H1 (cell line): ENCODE measurements at regions not wholly inside any gene's neighbourhood (a gene's known extent, or its start where the extent isn't known, plus 50 kb on each side); places are given as distances from the start of the nearest gene placed in this dataset.

Experiments
- CTCF ChIA-PET: fragments of 300-600 bp; sonication (Branson Sonifier 250); formaldehyde crosslinking; loops from one replicate; lab custom pipeline; 2021; ENCODE audit not compliant: partially characterized antibody; lab: Charles Lee
- POLR2A ChIA-PET: fragments of 300-600 bp; sonication (Branson Sonifier 250); formaldehyde crosslinking; loops from one replicate; lab custom pipeline; 2021; ENCODE audit warnings: inconsistent platforms; ENCODE audit not compliant: partially characterized antibody; lab: Charles Lee
- DNase-seq, 2 experiments: peaks; one replicate each; pipeline versions ENCODE4 v3.0.0 to v3.0.0-alpha.2; 2010 to 2022; ENCODE audit warnings: low spot score in 2 of 2, low read depth in 1 of 2, mixed read lengths in 1 of 2
- FAIRE-seq: peaks from 2 replicates; lab custom pipeline; 2011; peaks lifted over from hg19 to GRCh38; lab: Jason Lieb, UNC
- H2AFZ ChIP-seq: 2 replicates; pipeline ENCODE4 v1.8.1; 2012; ENCODE audit warnings: low read length, inconsistent platforms
- H2AK5ac ChIP-seq: 2 replicates; pipeline ENCODE4 v1.6.1; 2013; ENCODE audit warnings: low read depth, low read length
- H2BK120ac ChIP-seq: replicated peaks from 2 replicates; pipeline ENCODE3; 2013; ENCODE audit warnings: low read depth, low read length, inconsistent platforms
- H2BK12ac ChIP-seq: 2 replicates; pipeline ENCODE4 v1.6.1; 2013; ENCODE audit warnings: low read depth, low read length
- H2BK15ac ChIP-seq: 2 replicates; pipeline ENCODE4 v1.6.1; 2013; ENCODE audit warnings: low read length
- H2BK20ac ChIP-seq: 2 replicates; pipeline ENCODE4 v1.6.1; 2013; ENCODE audit warnings: low read length
- H2BK5ac ChIP-seq: 2 replicates; pipeline ENCODE4 v1.6.1; 2013; ENCODE audit warnings: low read depth, low read length
- H3K14ac ChIP-seq: 2 replicates; pipeline ENCODE4 v1.6.1; 2013; ENCODE audit warnings: inconsistent platforms; ENCODE audit not compliant: insufficient read length
- H3K18ac ChIP-seq: 2 replicates; pipeline ENCODE4 v1.6.1; 2013; ENCODE audit warnings: low read length; ENCODE audit errors: extremely low read depth
- H3K23ac ChIP-seq: 2 replicates; pipeline ENCODE4 v1.6.1; 2013; ENCODE audit warnings: inconsistent platforms; ENCODE audit not compliant: insufficient read length
- H3K23me2 ChIP-seq: 2 replicates; pipeline ENCODE4 v1.6.1; 2013; ENCODE audit warnings: low read depth, low read length
- H3K27ac ChIP-seq: 2 replicates; pipeline ENCODE4 v1.6.1; 2011; ENCODE audit warnings: low read depth, low read length, inconsistent platforms
- H3K27me3 ChIP-seq, 4 experiments: replicated peaks in 1 of 4; 1 replicate in 1 of 4; 2 replicates in 3 of 4; pipeline versions ENCODE4 v1.6.1 to v1.8.1; 2011 to 2013; ENCODE audit warnings: low read length in 3 of 4, mild to moderate bottlenecking in 3 of 4, inconsistent platforms in 2 of 4, mixed read lengths in 2 of 4, moderate library complexity in 1 of 4; ENCODE audit not compliant: control insufficient read depth in 3 of 4, insufficient read depth in 3 of 4; ENCODE audit errors: extremely low read depth in 1 of 4
- H3K36me3 ChIP-seq, 4 experiments: 2 replicates each; pipeline versions ENCODE4 v1.6.1 to v1.8.1; 2011 to 2013; ENCODE audit warnings: mild to moderate bottlenecking in 4 of 4, low read length in 3 of 4, moderate library complexity in 2 of 4, control low read depth in 1 of 4, inconsistent platforms in 1 of 4; ENCODE audit not compliant: insufficient read depth in 4 of 4, control insufficient read depth in 2 of 4
- H3K4ac ChIP-seq: replicated peaks from 2 replicates; pipeline ENCODE3; 2013; ENCODE audit warnings: low read length, low read depth, mixed read lengths, inconsistent platforms; ENCODE audit not compliant: insufficient read length
- H3K4me1 ChIP-seq, 4 experiments: replicated peaks in 1 of 4; 1 replicate in 1 of 4; 2 replicates in 3 of 4; pipeline versions ENCODE4 v1.6.1 to v1.8.1; 2011 to 2013; ENCODE audit warnings: low read length in 3 of 4, inconsistent platforms in 2 of 4, mixed read lengths in 1 of 4; ENCODE audit not compliant: insufficient read depth in 4 of 4, control insufficient read depth in 3 of 4
- H3K4me2 ChIP-seq, 2 experiments: 2 replicates each; pipeline versions ENCODE4 v1.6.1 to v1.8.1; 2011 to 2013; ENCODE audit warnings: low read depth in 2 of 2, low read length in 2 of 2, control low read depth in 1 of 2, inconsistent platforms in 1 of 2, mild to moderate bottlenecking in 1 of 2; ENCODE audit not compliant: insufficient read depth in 1 of 2
- H3K4me3 ChIP-seq, 4 experiments: fragments of 200-600, 300-600 bp in 1 of 4; sonication (generic), shearing (Covaris generic), sonication (Bioruptor Twin) in 1 of 4; 2 replicates each; pipeline versions ENCODE4 v1.5.1 to v1.8.1; 2011 to 2016; ENCODE audit warnings: low read length in 4 of 4, low read depth in 3 of 4, control low read depth in 2 of 4, inconsistent platforms in 2 of 4, mild to moderate bottlenecking in 2 of 4, mixed read lengths in 1 of 4, moderate library complexity in 1 of 4; ENCODE audit not compliant: insufficient read depth in 2 of 4; ENCODE audit errors: extremely low read depth in 1 of 4
- H3K56ac ChIP-seq: replicated peaks from 2 replicates; pipeline ENCODE3; 2013; ENCODE audit warnings: low read depth, mild to moderate bottlenecking, mixed read lengths, low read length, inconsistent platforms; ENCODE audit not compliant: insufficient read length
- H3K79me1 ChIP-seq: 2 replicates; pipeline ENCODE4 v1.6.1; 2013; ENCODE audit warnings: low read depth, low read length, control low read depth
- H3K79me2 ChIP-seq, 2 experiments: 2 replicates each; pipeline versions ENCODE4 v1.6.1 to v1.8.1; 2012 to 2013; ENCODE audit warnings: low read length in 2 of 2, mild to moderate bottlenecking in 2 of 2, inconsistent platforms in 1 of 2; ENCODE audit not compliant: insufficient read depth in 2 of 2, control insufficient read depth in 1 of 2
- H3K9ac ChIP-seq, 4 experiments: replicated peaks in 1 of 4; 1 replicate in 1 of 4; 2 replicates in 3 of 4; pipeline versions ENCODE4 v1.6.1 to v1.8.1; 2011 to 2013; ENCODE audit warnings: low read depth in 3 of 4, low read length in 3 of 4, control low read depth in 2 of 4, mild to moderate bottlenecking in 2 of 4, moderate library complexity in 2 of 4, inconsistent platforms in 1 of 4; ENCODE audit errors: extremely low read depth in 1 of 4
- H3K9me3 ChIP-seq, 2 experiments: 2 replicates each; pipeline versions ENCODE4 v1.6.1 to v1.8.1; 2012 to 2013; ENCODE audit warnings: mild to moderate bottlenecking in 2 of 2, moderate library complexity in 2 of 2, control low read depth in 1 of 2, inconsistent platforms in 1 of 2, low read depth in 1 of 2, low read length in 1 of 2, mixed read lengths in 1 of 2; ENCODE audit not compliant: insufficient read depth in 2 of 2
- H4K20me1 ChIP-seq, 2 experiments: replicated peaks in 1 of 2; 2 replicates each; pipeline versions ENCODE3 to v1.8.1; 2011 to 2013; ENCODE audit warnings: inconsistent platforms in 2 of 2, low read length in 2 of 2, mild to moderate bottlenecking in 1 of 2; ENCODE audit not compliant: insufficient read depth in 2 of 2, control insufficient read depth in 1 of 2
- H4K5ac ChIP-seq: 2 replicates; pipeline ENCODE4 v1.6.1; 2013; ENCODE audit warnings: low read length, low read depth, mixed read lengths, inconsistent platforms; ENCODE audit not compliant: insufficient read length
- H4K8ac ChIP-seq: 2 replicates; pipeline ENCODE4 v1.8.0; 2013; ENCODE audit warnings: mild to moderate bottlenecking, moderate library complexity, low read length, inconsistent platforms; ENCODE audit not compliant: insufficient read depth; ENCODE audit errors: extremely low read depth
- H4K91ac ChIP-seq: replicated peaks from 2 replicates; pipeline ENCODE3; 2013; ENCODE audit warnings: low read length, mixed read lengths, inconsistent platforms; ENCODE audit not compliant: insufficient read length
- ASH2L ChIP-seq: fragments of 200-600, 300-600 bp; sonication (generic); IDR thresholded peaks from one replicate; pipeline ENCODE4 v1.7.1; 2017; ENCODE audit warnings: low read length
- CHD1 ChIP-seq: IDR thresholded peaks from 2 replicates; pipeline ENCODE4 v1.6.1; 2012; ENCODE audit warnings: low read depth, low read length, improper control_type of control experiment
- FOSL1 ChIP-seq: IDR thresholded peaks from 2 replicates; pipeline ENCODE4 v1.6.1; 2011; ENCODE audit warnings: mild to moderate bottlenecking, low read depth, low read length, moderate library complexity; ENCODE audit not compliant: insufficient read depth
- HDAC6 ChIP-seq: IDR thresholded peaks from one replicate; pipeline ENCODE4 v1.7.1; 2012; ENCODE audit warnings: low read depth, mild to moderate bottlenecking, inconsistent platforms, low read length, moderate library complexity
- PHF8 ChIP-seq: fragments of 200-600 bp; sonication (generic); conservative IDR thresholded peaks from 2 replicates; pipeline ENCODE4 v1.7.1; 2012; ENCODE audit warnings: low read depth, mild to moderate bottlenecking, inconsistent platforms, low read length, moderate library complexity
- RAD21 ChIP-seq, 2 experiments: IDR thresholded peaks in 1 of 2; conservative IDR thresholded peaks in 1 of 2; 2 replicates each; pipeline ENCODE4 v1.6.1; 2011; ENCODE audit warnings: low read depth in 2 of 2, low read length in 2 of 2, improper control_type of control experiment in 1 of 2, inconsistent platforms in 1 of 2, mild to moderate bottlenecking in 1 of 2, moderate library complexity in 1 of 2
- SIN3A ChIP-seq, 2 experiments: IDR thresholded peaks in 1 of 2; conservative IDR thresholded peaks in 1 of 2; 2 replicates each; pipeline ENCODE4 v1.6.1; 2011 to 2012; ENCODE audit warnings: low read length in 2 of 2, improper control_type of control experiment in 1 of 2, low read depth in 1 of 2, mild to moderate bottlenecking in 1 of 2
- SP2 ChIP-seq: IDR thresholded peaks from 2 replicates; pipeline ENCODE4 v1.6.1; 2012; ENCODE audit warnings: mild to moderate bottlenecking, low read length, inconsistent platforms
- SUZ12 ChIP-seq: fragments of 200-600 bp; sonication (generic); IDR thresholded peaks from 2 replicates; pipeline ENCODE4 v1.6.1; 2012; ENCODE audit warnings: mild to moderate bottlenecking, inconsistent platforms, low read length, moderate library complexity, mixed read lengths
- TAF7 ChIP-seq: optimal IDR thresholded peaks from 2 replicates; pipeline ENCODE3; 2011; ENCODE audit warnings: low read depth, mild to moderate bottlenecking, inconsistent platforms, low read length, moderate library complexity, borderline replicate concordance
- ZNF274 ChIP-seq: IDR thresholded peaks from 2 replicates; pipeline ENCODE4 v1.7.0; 2012; ENCODE audit warnings: low read length, borderline replicate concordance; ENCODE audit errors: extremely low read depth
- WGBS, 2 experiments: shearing (Covaris generic) in 1 of 2; methylation state at CpG; one replicate each; pipeline versions ENCODE4 v1.1.6 to v1.1.7; 2013 to 2015; ENCODE audit warnings: low lambda C conversion rate in 2 of 2, mixed read lengths in 2 of 2, inconsistent platforms in 1 of 2, low coverage in 1 of 2, missing lambda C conversion rate in 1 of 2; ENCODE audit not compliant: insufficient replicate concordance in 2 of 2, insufficient coverage in 1 of 2, insufficient read length in 1 of 2; ENCODE audit errors: extremely low coverage in 1 of 2, missing lambda C conversion rate in 1 of 2; 5-methylcytosine and 5-hydroxymethylcytosine counted together
- TF ChIP-seq, protein P1 (sequence below), 3 experiments: IDR thresholded peaks; 1 replicate in 2 of 3; 2 replicates in 1 of 3; pipeline versions ENCODE4 v1.5.1 to v1.6.1; 2011; ENCODE audit warnings: low read length in 3 of 3, mild to moderate bottlenecking in 3 of 3, inconsistent platforms in 2 of 3, low read depth in 1 of 3, moderate library complexity in 1 of 3; ENCODE audit not compliant: insufficient read depth in 1 of 3; ENCODE audit errors: control extremely low read depth in 1 of 3

DNA sequence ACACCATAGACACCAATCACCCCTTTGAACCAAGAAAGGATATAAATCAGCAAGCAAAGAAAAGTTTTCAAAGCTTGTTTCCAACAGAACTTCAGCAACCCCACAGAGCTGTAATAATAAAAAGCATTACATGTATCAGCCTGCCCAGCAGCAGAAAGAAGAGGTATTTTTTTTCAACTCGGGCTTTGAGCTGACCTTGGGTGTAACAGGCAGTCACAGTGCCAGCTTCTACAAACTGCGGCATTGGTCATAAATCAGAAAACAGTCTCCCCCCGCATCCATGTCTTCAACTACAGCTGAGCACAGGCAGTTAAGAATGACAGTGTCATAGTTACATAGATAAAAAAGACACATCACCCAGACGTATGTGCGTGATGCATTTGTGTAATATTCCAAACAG lies 671.0 kb upstream of the SLITRK1 start:
- Histone ChIP-seq H4K91ac (no peak overlapping the region), H3K4me3 (no peak overlapping the region), H4K5ac (no peak overlapping the region), H2BK120ac (no peak overlapping the region), H4K20me1 (no peaks in the 10 kb centered on the region), H3K14ac (no peak overlapping the region), H2BK20ac (no peak overlapping the region), H3K4me2 (no peak overlapping the region), H2BK12ac (no peak overlapping the region), H3K23me2 (no peaks in the 10 kb centered on the region), H2BK5ac (no peak overlapping the region), H3K27me3 (no peaks in the 10 kb centered on the region), H2AK5ac (no peak overlapping the region), H4K8ac (no peak overlapping the region), H3K4me1 (no peaks in the 10 kb centered on the region), H2AFZ (0 out of 2 replicates have a peak overlapping the region, but pooled peaks have one; percentile 7), H2BK15ac (no peak overlapping the region), H3K23ac (no peak overlapping the region), H3K79me1 (no peaks in the 10 kb centered on the region), H3K27ac (no peak overlapping the region), H3K18ac (no peak overlapping the region), H3K56ac (no peak overlapping the region), H3K9ac (no peak overlapping the region), H3K36me3 (no peaks in the 10 kb centered on the region), H3K9me3 (no peaks in the 10 kb centered on the region), H3K4ac (no peak overlapping the region), H3K79me2 (no peaks in the 10 kb centered on the region)
- FAIRE-seq (no peak), DNase-seq (no peak)
- TF ChIP-seq CHD1 (no peak), RAD21 (IDR thresholded peaks at IDR 0.05 in 1 of 2, conservative IDR thresholded peaks at IDR 0.05 in 1 of 2; ENCODE audit: low read depth in 2 of 2, low read length in 2 of 2) (no peak), SUZ12 (no peak), SIN3A (conservative IDR thresholded peaks at IDR 0.05 in 1 of 2, IDR thresholded peaks at IDR 0.05 in 1 of 2; ENCODE audit: low read depth in 1 of 2, low read length in 2 of 2) (no peak), PHF8 (no peak), ASH2L (no peak), ZNF274 (no peak), FOSL1 (no peak), SP2 (no peak), HDAC6 (no peak), TAF7 (no peak)
- TF ChIP-seq, protein P1, sequence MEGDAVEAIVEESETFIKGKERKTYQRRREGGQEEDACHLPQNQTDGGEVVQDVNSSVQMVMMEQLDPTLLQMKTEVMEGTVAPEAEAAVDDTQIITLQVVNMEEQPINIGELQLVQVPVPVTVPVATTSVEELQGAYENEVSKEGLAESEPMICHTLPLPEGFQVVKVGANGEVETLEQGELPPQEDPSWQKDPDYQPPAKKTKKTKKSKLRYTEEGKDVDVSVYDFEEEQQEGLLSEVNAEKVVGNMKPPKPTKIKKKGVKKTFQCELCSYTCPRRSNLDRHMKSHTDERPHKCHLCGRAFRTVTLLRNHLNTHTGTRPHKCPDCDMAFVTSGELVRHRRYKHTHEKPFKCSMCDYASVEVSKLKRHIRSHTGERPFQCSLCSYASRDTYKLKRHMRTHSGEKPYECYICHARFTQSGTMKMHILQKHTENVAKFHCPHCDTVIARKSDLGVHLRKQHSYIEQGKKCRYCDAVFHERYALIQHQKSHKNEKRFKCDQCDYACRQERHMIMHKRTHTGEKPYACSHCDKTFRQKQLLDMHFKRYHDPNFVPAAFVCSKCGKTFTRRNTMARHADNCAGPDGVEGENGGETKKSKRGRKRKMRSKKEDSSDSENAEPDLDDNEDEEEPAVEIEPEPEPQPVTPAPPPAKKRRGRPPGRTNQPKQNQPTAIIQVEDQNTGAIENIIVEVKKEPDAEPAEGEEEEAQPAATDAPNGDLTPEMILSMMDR (IDR thresholded peaks at IDR 0.05; ENCODE audit: control extremely low read depth in 1 of 3, insufficient read depth in 1 of 3, low read depth in 1 of 3, low read length in 3 of 3) = no peak
- 93% methylated on average over 5 of the region's 5 CpGs; no CpG with 5 or more reads in 1 of the 2 experiments for WGBS, 2 experiments
- ChIA-PET CTCF (interaction anchor here (0.5 kb wide), 1 partner anchor 276 kb away, joined by 3 read pairs; no protein-coding TSS in a partner anchor), POLR2A (no interaction called here)
